Epithelial cell of esophagus (primary cell): ENCODE measurements at regions not wholly inside any gene's neighbourhood (a gene's known extent, or its start where the extent isn't known, plus 50 kb on each side); places are given as distances from the start of the nearest gene placed in this dataset.

Experiments used
- DNase-seq: peaks from one replicate; pipeline ENCODE4 v3.0.0; 2010; ENCODE audit warnings: low read depth
- H3K4me3 ChIP-seq: 2 replicates; pipeline ENCODE4 v1.5.1; 2011; ENCODE audit warnings: mild to moderate bottlenecking, low read length, control low read depth
- TF ChIP-seq, protein P1 (sequence below): IDR thresholded peaks from 2 replicates; pipeline ENCODE4 v1.5.1; 2011; ENCODE audit warnings: low read depth, mild to moderate bottlenecking, low read length, control low read depth, inconsistent platforms; ENCODE audit not compliant: insufficient read depth; ENCODE audit errors: missing control alignments

DNA sequence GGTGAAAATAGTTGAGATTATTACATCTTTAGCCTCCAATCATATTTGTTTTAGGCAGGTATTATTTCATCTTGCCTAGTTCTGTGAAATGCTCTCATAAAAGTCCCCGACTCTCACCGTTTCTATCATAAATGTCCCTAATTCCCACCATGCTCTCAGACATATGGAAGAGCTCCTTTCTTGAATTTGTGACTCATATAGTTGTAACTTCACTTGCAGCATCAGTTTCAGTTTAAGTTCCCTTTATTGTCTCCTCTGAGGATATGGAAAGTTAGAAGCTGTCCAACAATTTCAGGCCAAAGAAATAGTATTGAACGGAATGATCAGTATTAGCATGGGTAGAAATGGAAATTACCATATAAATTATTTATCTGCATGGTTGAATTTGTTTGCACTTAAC is 187.5 kb upstream of the NR4A3 start:
- DNase-seq = no peak
- TF ChIP-seq, protein P1, sequence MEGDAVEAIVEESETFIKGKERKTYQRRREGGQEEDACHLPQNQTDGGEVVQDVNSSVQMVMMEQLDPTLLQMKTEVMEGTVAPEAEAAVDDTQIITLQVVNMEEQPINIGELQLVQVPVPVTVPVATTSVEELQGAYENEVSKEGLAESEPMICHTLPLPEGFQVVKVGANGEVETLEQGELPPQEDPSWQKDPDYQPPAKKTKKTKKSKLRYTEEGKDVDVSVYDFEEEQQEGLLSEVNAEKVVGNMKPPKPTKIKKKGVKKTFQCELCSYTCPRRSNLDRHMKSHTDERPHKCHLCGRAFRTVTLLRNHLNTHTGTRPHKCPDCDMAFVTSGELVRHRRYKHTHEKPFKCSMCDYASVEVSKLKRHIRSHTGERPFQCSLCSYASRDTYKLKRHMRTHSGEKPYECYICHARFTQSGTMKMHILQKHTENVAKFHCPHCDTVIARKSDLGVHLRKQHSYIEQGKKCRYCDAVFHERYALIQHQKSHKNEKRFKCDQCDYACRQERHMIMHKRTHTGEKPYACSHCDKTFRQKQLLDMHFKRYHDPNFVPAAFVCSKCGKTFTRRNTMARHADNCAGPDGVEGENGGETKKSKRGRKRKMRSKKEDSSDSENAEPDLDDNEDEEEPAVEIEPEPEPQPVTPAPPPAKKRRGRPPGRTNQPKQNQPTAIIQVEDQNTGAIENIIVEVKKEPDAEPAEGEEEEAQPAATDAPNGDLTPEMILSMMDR = no peak
- H3K4me3 ChIP-seq = no peak overlapping the region

DNA sequence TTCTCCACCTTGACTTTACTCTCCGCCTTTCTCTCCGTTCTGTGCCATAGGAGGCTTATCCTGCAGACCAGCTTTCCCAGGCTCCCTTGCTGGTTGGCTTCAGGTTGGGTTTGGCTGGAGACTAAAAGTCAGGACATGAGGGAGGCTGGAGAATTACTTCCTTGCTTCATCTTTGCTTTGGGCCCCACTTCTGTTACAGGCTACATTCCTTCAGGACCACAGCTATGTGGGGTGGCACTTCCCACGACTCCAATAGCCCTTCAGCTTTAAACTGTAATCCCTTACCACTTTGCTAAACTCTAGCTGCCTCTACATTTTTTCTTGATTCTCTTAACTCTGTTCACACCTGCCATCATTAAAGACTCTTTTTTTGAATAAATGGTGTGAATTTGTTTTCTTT is 186.7 kb upstream of the NR4A3 start:
- DNase-seq = no peak
- no peak overlapping the region for H3K4me3 ChIP-seq
- TF ChIP-seq, protein P1 = no peak

DNA sequence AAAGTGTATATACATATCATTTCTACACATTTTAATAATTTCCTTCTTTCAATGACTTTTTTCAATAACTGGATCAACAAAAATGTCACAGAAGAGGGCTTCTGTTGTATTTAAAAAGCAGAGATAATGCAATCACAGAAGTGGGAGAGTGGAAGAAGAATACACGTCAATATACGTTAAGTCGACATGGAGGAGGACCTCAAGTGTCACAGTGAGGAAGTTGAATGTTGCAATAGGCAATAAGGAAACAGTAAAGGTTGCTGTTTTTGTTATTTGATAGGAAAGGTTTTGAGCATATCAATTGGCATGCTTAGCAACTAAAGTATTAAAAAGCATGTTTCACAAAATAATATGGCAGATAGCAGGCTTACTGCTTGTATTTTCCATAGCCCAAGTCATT is 184.0 kb upstream of the NR4A3 start:
- TF ChIP-seq, protein P1 = no peak
- no peak for DNase-seq
- no peak overlapping the region for H3K4me3 ChIP-seq

DNA sequence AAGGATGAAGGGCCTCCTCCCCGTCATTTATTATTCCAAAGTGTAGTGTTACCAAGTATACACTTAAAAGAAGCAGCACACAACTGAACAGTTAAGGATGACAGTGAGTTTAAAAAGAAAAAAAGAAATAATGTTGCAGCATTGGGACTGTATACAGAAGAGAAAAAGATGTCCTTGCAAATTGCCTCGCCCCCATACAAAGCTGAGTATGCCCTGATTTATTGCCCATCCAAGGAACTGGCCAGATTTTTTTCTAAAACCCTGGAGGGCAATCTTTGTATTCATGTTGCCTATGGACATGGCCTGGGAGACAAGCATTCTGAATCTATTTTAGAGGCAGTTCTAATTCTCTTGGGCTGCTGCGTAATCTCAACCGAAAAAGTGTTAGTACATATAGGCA is 182.7 kb upstream of the NR4A3 start:
- DNase-seq = no peak
- H3K4me3 ChIP-seq = no peak overlapping the region
- TF ChIP-seq, protein P1 = no peak

DNA sequence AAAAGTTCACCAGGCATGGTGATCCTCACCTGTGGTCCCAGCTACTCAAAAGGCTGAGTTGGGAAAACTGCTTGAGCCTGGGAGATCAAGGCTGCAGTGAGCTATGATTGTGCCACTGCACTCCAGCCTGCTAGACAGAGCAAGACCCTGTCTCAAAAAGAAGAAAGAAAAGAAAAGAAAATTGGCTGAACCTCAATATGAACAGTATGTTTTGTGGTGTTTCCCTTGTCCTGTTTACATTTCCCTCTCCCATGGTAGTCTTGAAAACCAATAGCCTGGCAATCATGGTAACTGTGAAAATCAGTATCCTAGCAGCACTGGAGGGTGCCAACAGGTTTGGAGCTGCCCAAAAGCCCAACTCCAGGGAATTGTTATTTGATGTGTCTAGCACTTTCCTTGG is 174.1 kb upstream of the NR4A3 start:
- no peak for DNase-seq
- H3K4me3 ChIP-seq = no peak overlapping the region
- TF ChIP-seq, protein P1 = no peak

DNA sequence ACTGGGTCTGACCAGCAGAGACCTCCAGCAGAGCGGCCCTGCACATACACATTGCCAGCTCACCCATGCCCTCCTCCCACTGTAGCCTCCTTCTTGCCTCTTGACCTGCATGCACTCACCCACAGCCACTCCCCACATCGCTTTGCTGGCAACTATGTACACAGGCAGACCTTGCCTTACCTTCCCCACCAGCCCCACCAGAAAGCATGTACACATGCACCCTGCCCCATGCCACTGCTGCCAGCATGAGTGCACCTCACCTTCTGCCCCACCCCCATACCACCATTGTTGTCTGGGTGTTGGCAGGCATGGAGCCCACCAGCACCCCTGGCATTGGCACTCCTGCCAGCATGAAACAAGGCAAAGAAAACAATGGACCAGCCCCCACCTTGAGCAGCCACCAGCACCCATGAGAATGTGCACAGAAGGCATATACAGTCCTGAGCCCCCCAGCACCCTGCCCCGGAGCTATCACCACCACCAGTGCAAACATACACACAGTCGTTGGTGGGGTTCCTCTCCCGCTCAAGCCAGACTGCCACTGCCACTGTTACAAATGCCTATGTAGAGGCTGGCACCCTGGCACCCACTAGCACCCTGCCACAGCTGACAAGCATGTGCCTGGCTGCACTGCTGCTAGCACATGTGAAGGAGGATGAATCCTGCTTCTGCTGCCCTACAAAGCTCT is 171.4 kb upstream of the NR4A3 start:
- TF ChIP-seq, protein P1 = no peak
- H3K4me3 ChIP-seq = no peak overlapping the region
- no peak for DNase-seq

DNA sequence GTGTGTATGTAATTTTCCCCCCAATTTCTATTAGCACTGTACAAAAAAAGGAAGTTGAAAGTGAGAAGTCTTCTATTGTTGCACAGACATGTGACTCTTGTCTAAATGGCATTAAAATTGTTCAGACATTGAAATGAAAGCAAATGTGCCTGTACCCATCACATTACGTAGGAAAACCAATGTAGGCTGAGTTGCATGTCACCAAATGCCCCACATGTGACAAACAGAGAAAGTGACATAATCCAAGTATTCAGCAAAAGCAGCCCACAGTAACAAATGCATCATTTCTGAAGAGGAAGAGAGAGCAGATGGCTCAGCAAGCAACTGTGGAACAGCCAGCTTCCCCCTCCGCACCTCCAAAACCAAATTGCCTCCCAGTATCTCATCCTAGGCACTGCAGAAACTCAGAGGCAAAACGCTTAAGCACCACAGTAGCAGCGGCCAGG is 161.5 kb upstream of the NR4A3 start:
- TF ChIP-seq, protein P1 = no peak
- no peak overlapping the region for H3K4me3 ChIP-seq
- no peak for DNase-seq
